HL-60 (cell line): ENCODE measurements at regions not wholly inside any gene's neighbourhood (a gene's known extent, or its start where the extent isn't known, plus 50 kb on each side); places are given as distances from the start of the nearest gene placed in this dataset.

Experiments
- POLR2AphosphoS5 ChIP-seq: IDR thresholded peaks from 2 replicates; pipeline ENCODE4 v1.6.1; 2012; ENCODE audit warnings: low read depth
- TF ChIP-seq, protein P1 (sequence below): IDR thresholded peaks from one replicate; pipeline ENCODE4 v1.5.1; 2011; ENCODE audit warnings: low read length, control low read depth, inconsistent platforms; ENCODE audit not compliant: insufficient read depth

DNA sequence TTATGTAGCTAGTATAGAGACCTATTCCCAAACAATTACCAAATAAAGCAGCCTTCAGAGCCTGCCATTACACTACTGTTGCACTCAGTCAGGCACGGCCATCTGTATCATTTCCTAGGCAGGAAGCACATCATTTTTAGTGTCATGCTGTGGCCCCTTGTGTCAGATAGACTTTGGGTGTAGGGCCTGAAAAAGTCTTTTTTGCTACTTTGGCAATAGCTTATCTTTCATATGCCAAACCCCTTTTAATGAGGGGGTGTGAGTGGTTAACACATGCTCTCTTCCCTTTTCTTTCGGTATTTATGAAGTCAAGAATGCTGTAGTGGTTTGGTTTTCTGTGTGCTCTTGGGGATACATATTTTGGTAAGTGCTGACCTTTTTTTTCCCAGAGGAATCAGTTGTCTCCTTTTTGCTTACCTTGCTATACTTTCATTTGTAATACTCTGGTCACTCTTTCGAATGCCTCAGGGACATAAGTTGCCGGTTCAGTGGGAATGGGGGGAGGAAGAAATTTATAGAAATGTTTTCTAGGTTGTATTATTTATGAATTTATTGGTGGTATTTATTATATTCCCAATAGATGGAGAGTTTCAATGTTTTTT, 209.8 kb downstream of the CSNK1G3 start:
- no peak for TF ChIP-seq POLR2AphosphoS5
- TF ChIP-seq, protein P1, sequence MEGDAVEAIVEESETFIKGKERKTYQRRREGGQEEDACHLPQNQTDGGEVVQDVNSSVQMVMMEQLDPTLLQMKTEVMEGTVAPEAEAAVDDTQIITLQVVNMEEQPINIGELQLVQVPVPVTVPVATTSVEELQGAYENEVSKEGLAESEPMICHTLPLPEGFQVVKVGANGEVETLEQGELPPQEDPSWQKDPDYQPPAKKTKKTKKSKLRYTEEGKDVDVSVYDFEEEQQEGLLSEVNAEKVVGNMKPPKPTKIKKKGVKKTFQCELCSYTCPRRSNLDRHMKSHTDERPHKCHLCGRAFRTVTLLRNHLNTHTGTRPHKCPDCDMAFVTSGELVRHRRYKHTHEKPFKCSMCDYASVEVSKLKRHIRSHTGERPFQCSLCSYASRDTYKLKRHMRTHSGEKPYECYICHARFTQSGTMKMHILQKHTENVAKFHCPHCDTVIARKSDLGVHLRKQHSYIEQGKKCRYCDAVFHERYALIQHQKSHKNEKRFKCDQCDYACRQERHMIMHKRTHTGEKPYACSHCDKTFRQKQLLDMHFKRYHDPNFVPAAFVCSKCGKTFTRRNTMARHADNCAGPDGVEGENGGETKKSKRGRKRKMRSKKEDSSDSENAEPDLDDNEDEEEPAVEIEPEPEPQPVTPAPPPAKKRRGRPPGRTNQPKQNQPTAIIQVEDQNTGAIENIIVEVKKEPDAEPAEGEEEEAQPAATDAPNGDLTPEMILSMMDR, result no peak
